ENCODE measurements at regions not wholly inside any gene's neighbourhood (a gene's known extent, or its start where the extent isn't known, plus 50 kb on each side); places are given as distances from the start of the nearest gene placed in this dataset.

DNA sequence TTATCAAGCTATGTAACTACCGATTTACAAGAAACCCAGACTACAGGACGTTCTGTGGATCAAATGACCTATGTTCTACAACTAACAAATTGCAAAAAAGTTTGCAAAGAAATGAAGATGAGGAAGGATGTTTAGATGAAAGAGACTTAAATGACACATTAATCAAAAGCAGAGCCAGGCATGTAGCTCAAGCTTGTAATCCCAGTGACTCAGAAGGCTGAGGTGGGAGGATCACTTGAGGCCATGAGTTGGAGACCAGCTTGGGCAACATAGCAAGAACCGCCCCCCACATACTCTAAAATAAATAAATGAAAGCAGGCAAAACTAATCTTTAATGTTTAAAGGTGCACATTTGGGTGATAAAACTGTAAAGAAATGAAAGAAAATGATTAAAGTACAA lies 331.9 kb downstream of the BTG1 start:
- TF ChIP-seq CTCF (IDR thresholded peaks at IDR 0.05; ENCODE audit: insufficient read depth, low read length, poor library complexity, severe bottlenecking) (no peak), EZH2phosphoT487 (conservative IDR thresholded peaks at IDR 0.05; ENCODE audit: low read length) (no peak)

All from SU-DHL-6 (cell line).